ENCODE measurements at regions not wholly inside any gene's neighbourhood (a gene's known extent, or its start where the extent isn't known, plus 50 kb on each side); places are given as distances from the start of the nearest gene placed in this dataset.
"Not testable (repeated sequence)": the region's sequence is repeated elsewhere in the genome, so short reads cannot be mapped to it uniquely, and the experiment has no call there.

DNA sequence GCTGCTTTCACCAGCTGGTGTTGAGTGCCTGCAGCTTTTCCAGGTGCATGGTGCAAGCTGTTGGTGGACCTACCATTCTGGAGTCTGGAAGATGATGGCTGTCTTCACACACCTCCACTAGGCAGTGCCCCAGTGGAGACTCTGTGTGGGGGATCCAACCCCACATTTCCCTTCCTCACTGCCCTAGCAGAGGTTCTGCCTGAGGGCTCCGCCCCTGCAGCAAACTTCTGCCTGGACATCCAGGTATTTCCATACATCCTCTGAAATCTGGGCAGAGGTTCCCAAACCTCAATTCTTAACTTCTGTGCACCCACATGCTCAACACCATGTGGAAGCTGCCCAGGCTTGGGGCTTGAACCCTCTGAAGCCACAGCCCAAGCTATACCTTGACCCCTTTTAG is 172.4 kb downstream of the PHF2 start:
- CTCF ChIA-PET; SMC1A ChIA-PET (ENCODE audit: uncharacterized antibody, unreplicated experiment): not testable (repeated sequence)

DNA sequence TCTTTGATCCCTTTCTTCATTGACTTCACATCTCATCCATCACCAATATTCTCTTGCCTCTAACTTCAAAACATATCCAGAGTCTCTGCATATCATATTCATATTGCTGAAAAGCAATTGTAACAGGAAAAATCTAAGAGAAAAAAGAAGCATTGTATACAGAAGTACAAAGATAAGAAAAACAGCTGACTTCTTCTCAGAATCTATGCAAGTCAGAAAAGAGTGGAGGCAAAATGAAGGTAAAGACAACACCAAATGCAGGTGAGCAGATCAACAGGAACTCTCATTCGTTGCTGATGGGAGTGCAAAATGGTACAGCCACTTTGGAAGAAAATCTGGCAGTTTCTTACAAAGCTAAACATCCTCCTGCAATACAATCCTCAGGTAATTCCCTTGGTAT is 155.6 kb downstream of the PHF2 start:
- intact Hi-C loops (cut with micrococcal nuclease; ENCODE audit: unreplicated experiment): no loop called here
- POLR2A ChIA-PET: no interaction called here
- no peak for FAIRE-seq

More for the DNA sequence above, 172.4 kb downstream of the PHF2 start:
- H2AFZ ChIP-seq (ENCODE audit: control insufficient read depth, low read depth, low read length); intact Hi-C loops (cut with micrococcal nuclease; ENCODE audit: unreplicated experiment); H3K9me3 ChIP-seq (replicated peaks; ENCODE audit: control insufficient read depth, insufficient read depth, low read length); BruUV-seq (replicated peaks); DNase-seq (ENCODE audit: low read depth, low spot score); H3K27ac ChIP-seq (ENCODE audit: control insufficient read depth, insufficient read depth); H3K79me2 ChIP-seq (ENCODE audit: control insufficient read depth, insufficient read depth, low read length); H3K4me3 ChIP-seq; ATAC-seq; H4K20me1 ChIP-seq (ENCODE audit: control insufficient read depth, insufficient read depth); H3K4me2 ChIP-seq (ENCODE audit: control insufficient read depth, insufficient read depth); H3K36me3 ChIP-seq (ENCODE audit: control insufficient read depth in 2 of 2, insufficient read depth in 2 of 2, low read length in 1 of 2); FAIRE-seq; H3K4me1 ChIP-seq (ENCODE audit: control insufficient read depth, insufficient read depth, low read length); H3K9ac ChIP-seq (ENCODE audit: control insufficient read depth, insufficient read depth, low read length); POLR2A ChIA-PET; H3K27me3 ChIP-seq (replicated peaks in 1 of 2; ENCODE audit: control insufficient read depth in 2 of 2, insufficient read depth in 2 of 2, low read length in 1 of 2); in situ Hi-C loops (cut with MboI); RAD21 ChIA-PET (ENCODE audit: unreplicated experiment): not testable (repeated sequence)
- TF ChIP-seq CBX5 (IDR thresholded peaks at IDR 0.05; ENCODE audit: low read depth): 0 out of 2 replicates have a peak, but pooled peaks have one; percentile 45
- 8% methylated on average over 1 of the region's 1 CpG for WGBS (ENCODE audit: insufficient coverage, insufficient replicate concordance, low lambda C conversion rate, missing lambda C conversion rate)

More for the DNA sequence above, 155.6 kb downstream of the PHF2 start:
- no peaks in the 10 kb centered on the region for H3K79me2 ChIP-seq (ENCODE audit: control insufficient read depth, insufficient read depth, low read length)
- 0% methylated on average over 1 of the region's 1 CpG for WGBS (ENCODE audit: insufficient coverage, insufficient replicate concordance, low lambda C conversion rate, missing lambda C conversion rate)
- H3K4me1 ChIP-seq (ENCODE audit: control insufficient read depth, insufficient read depth, low read length): no peaks in the 10 kb centered on the region
- H3K27ac ChIP-seq (ENCODE audit: control insufficient read depth, insufficient read depth): no peak overlapping the region
- ATAC-seq (no peak), DNase-seq (ENCODE audit: low read depth, low spot score) (no peak)
- ChIA-PET CTCF (no interaction called here), RAD21 (ENCODE audit: unreplicated experiment) (no interaction called here), SMC1A (ENCODE audit: uncharacterized antibody, unreplicated experiment) (no interaction called here)
- H3K4me2 ChIP-seq (ENCODE audit: control insufficient read depth, insufficient read depth): no peak overlapping the region
- TF ChIP-seq TCF12 (IDR thresholded peaks at IDR 0.05; ENCODE audit: low read depth, low read length) (no peak), POLR2AphosphoS5 (IDR thresholded peaks at IDR 0.05; ENCODE audit: low read length) (no peak)
- in situ Hi-C loops (cut with MboI): no loop called here
- no TSS peak for BruUV-seq (replicated peaks)
- peaks cover 3% of the 10 kb centered on the region; the same call in 1 of the 3 replicates for H3K9me3 ChIP-seq (replicated peaks; ENCODE audit: control insufficient read depth, insufficient read depth, low read length)
- no peak overlapping the region for H2AFZ ChIP-seq (ENCODE audit: control insufficient read depth, low read depth, low read length)
- no peaks in the 10 kb centered on the region for H3K36me3 ChIP-seq (ENCODE audit: control insufficient read depth in 2 of 2, insufficient read depth in 2 of 2, low read length in 1 of 2)
- H3K4me3 ChIP-seq: no peak overlapping the region
- H3K9ac ChIP-seq (ENCODE audit: control insufficient read depth, insufficient read depth, low read length): no peak overlapping the region
- no peaks in the 10 kb centered on the region for H3K27me3 ChIP-seq (replicated peaks in 1 of 2; ENCODE audit: control insufficient read depth in 2 of 2, insufficient read depth in 2 of 2, low read length in 1 of 2)
- H4K20me1 ChIP-seq (ENCODE audit: control insufficient read depth, insufficient read depth): no peaks in the 10 kb centered on the region
